Right cardiac atrium (tissue), 5 donors: ENCODE measurements at regions not wholly inside any gene's neighbourhood (a gene's known extent, or its start where the extent isn't known, plus 50 kb on each side); places are given as distances from the start of the nearest gene placed in this dataset.

Source experiments
- ATAC-seq, 2 donors: fragments of 200-7000 bp; cut with Tn5 transposase; one replicate each; pipeline versions ENCODE4 v1.8.0 to v1.9.1; 2020; ENCODE audit warnings: moderate library complexity in 2 of 2, mild to moderate bottlenecking in 1 of 2
- DNase-seq, 3 donors: peaks; one replicate each; pipeline ENCODE4 v3.0.0-alpha.2; 2020
- H3K27ac ChIP-seq: one replicate; pipeline ENCODE4 v1.5.1; 2013; ENCODE audit warnings: mild to moderate bottlenecking, low read length, control low read depth, moderate library complexity
- H3K27me3 ChIP-seq: one replicate; pipeline ENCODE4 v1.6.1; 2013; ENCODE audit not compliant: control insufficient read depth, insufficient read depth
- H3K4me1 ChIP-seq: one replicate; pipeline ENCODE4 v1.6.1; 2013; ENCODE audit warnings: low read length; ENCODE audit not compliant: control insufficient read depth, insufficient read depth
- H3K4me3 ChIP-seq: one replicate; pipeline ENCODE4 v1.5.1; 2013; ENCODE audit warnings: low read length, control low read depth
- H3K9me3 ChIP-seq: one replicate; pipeline ENCODE4 v1.6.1; 2013; ENCODE audit warnings: low read length; ENCODE audit not compliant: control insufficient read depth
- WGBS: extraction: QIAGEN DNeasy Blood & Tissue Kit; methylation state at CpG from one replicate; pipeline ENCODE4 v1.1.7; 2013; 5-methylcytosine and 5-hydroxymethylcytosine counted together
- intact Hi-C, 4 donors: fragments of 100-400 bp; cut with DNase I; formaldehyde crosslinking; loops; one replicate each; pipeline versions ENCODE4 v1.11.0 to v1.14.0; 2022 to 2023
- donor health status: healthy with polysubstance abuse.
- donor health status: DM: no; HTN: yes; CAD: no.
- donor health status: DM: no; HTN: no; CAD: no.
- donor health status: DM: no; HTN: yes; CAD: no; lungs with severe emphysema.
- donor health status: DM: yes; HTN: yes; CAD: no.

DNA sequence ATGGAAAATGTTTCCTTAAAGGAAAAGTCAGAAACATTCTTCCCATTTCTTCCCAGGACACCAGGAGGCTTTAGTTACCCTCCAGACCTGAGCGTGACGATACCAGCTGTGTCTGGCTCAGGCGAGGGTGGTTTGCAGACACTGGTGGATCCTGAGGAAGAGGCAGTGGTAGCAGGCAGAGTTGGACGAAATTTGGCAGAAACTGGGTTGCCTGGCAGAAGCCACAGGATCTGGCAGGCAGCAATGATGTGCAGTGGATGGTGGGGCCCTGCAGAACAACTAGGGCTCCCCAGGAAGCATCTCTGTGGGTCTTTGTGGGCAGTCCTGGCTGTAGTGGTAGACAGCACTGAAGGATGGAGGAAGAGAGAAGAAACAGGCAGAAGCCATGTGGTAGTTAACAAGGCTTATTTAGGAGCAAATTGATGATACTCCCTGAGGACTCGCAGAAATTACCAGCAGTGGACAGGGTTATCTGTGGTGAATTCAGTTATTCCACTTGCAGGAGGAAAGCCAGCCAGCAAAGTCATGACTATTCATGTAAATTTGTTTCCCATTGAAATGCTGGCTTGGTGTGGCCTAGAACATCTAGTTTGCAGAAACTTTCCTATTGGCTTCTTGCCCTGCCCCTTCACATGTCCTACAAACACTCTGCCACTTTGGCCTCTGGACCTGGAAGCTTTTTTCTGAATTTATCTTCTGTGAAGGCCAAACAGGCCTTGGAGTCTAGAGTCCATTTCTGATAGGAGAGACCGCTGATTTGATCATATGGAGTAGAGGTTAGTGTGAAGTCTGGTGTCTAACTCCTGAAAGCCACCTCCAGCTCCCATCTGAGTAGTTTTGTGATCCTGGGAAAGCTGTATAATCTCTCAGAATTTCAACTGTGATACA lies 212.0 kb downstream of the DMRT2 start:
- Histone ChIP-seq H3K9me3 (no peaks in the 10 kb centered on the region), H3K27ac (no peak overlapping the region), H3K4me3 (no peak overlapping the region), H3K27me3 (no peaks in the 10 kb centered on the region), H3K4me1 (no peaks in the 10 kb centered on the region)
- ATAC-seq (no peak), DNase-seq (no peak)
- WGBS = 75% methylated on average over 6 of the region's 6 CpGs
- intact Hi-C loops = no loop called here

DNA sequence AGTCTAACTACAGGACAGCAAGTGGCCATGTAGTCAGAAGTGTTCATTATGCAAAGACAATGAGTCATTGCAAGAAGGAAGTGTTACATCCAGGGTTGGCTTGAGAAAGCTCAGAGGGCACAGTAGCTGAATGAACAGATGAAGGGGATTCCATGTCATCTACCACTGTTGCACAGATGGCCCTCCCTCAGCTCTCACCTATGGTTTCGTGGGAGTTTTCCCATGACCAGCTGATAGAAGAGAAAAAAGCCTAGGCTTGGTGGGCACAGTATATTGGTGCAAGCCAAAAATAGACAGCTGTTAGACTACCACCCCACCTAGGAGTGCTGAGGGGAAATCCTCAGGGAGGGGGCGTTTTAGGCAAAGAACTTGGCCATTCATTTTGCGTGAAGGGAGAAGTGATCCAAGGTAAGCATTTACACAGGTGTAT lies 217.0 kb downstream of the DMRT2 start:
- no peak for ATAC-seq
- no peaks in the 10 kb centered on the region for H3K9me3 ChIP-seq
- peaks cover 1% of the 10 kb centered on the region for H3K4me1 ChIP-seq
- no peak overlapping the region for H3K4me3 ChIP-seq
- H3K27ac ChIP-seq = no peak overlapping the region
- intact Hi-C loops = no loop called here
- H3K27me3 ChIP-seq = no peaks in the 10 kb centered on the region
- WGBS = 60% methylated on average over 3 of the region's 3 CpGs
- DNase-seq = no peak

DNA sequence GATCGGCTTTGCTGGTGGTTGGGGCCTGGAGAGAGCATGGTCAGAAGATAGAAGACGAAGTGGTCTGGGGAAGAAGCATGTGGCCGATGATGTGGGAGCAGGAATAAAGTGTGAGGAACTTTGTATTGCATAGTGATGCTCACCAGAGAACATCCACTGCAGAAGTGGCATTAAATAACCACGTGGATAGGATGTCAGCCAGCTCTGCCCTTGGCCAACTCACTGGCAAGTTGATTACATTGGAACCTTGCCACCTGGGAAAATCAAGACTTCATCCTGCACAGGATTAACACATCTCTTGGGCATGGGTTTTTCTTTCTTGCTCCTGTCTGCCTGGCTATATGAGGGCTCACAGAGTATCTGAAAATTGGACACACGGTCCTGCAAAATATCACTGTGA lies 217.4 kb downstream of the DMRT2 start:
- H3K4me3 ChIP-seq = no peak overlapping the region
- intact Hi-C loops = no loop called here
- no peak overlapping the region for H3K27ac ChIP-seq
- ATAC-seq = peak in 1 of 2 donors; percentile 26
- 80% methylated on average over 5 of the region's 5 CpGs for WGBS
- no peaks in the 10 kb centered on the region for H3K9me3 ChIP-seq
- H3K27me3 ChIP-seq = no peaks in the 10 kb centered on the region
- H3K4me1 ChIP-seq = peaks cover 1% of the 10 kb centered on the region
- no peak for DNase-seq

DNA sequence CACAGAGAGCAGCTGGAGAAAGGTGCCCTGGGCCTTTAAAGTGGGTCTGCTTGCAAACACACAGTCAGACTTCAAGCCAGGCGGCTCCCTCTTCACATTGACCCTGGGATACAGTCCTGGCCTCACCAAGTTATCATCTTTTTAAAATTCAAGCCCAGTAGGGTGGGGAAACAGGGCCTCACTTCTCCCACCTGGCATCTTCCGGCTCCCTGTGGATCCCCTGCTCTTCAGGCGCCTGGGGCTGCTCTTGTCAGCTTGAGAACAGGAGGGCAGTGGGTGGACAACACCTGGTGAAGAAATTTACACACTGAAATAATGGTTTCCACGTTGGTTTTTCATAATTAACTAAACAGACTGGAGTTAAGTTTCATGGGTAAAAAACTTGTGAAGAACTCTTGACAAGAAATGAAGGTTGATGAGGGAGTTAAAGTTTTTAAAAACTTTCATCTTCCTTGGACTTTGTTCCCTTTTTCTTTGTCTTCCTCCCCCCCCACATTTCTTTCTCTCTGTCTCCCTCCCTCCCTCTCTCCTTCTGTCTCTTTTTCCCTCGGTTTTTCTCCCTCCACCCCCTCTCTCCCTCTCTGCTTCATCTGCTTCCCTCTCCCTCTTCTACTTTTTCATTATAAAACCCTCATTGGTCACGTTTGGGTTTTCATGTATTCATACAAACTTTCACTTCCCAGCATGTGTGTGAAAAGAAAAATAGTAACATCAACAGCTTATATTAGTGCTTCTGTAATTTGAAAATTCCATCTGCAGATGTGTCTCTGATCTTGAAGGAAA lies 219.6 kb downstream of the DMRT2 start:
- Histone ChIP-seq H3K4me3 (no peak overlapping the region), H3K27me3 (no peaks in the 10 kb centered on the region), H3K9me3 (no peaks in the 10 kb centered on the region), H3K4me1 (peaks cover 1% of the 10 kb centered on the region), H3K27ac (no peak overlapping the region)
- intact Hi-C loops = no loop called here
- DNase-seq (no peak), ATAC-seq (no peak)
- WGBS = 40% methylated on average over 6 of the region's 6 CpGs

DNA sequence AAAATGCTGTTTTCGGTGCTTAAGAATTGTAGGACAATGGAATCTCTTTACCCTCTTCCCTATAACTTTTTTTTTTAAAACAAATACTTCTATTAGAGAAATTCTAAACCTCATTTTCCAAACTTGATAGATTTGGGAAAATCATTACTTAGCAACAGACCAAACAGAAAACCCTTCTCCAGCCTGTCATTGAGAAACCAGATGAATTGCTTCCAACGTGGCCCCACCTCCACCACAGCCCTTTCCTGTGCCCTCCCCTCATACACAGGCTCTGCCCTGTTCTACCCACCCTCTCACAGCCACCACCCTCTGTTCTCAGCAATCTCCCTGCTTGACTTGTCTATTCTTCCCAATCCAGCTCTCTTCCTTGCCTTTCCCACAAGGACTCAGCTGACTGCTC lies 221.2 kb downstream of the DMRT2 start:
- Histone ChIP-seq H3K27me3 (no peaks in the 10 kb centered on the region), H3K9me3 (no peaks in the 10 kb centered on the region), H3K27ac (no peak overlapping the region), H3K4me3 (no peak overlapping the region), H3K4me1 (peaks cover 1% of the 10 kb centered on the region)
- no peak for ATAC-seq
- DNase-seq = no peak
- intact Hi-C loops = no loop called here
- 59% methylated on average over 2 of the region's 2 CpGs for WGBS

DNA sequence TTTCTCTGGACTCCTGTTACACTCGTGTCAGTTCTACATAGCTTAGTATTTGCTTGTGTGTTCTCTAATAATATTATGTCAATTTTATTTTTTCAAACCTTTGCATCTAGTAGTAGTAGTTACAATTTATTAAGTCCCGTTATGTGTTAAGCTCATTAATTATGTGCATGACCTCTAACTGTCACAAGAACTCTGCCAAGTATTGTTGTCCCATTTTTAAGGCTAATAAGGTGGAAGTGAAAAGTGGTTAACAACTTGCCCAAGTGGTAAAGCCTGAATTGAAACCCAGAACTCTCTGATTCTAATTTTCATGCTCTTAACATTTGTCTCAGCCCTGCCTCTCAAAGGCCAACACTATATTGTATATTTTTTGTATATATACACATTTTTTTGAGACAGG lies 221.6 kb downstream of the DMRT2 start:
- intact Hi-C loops = no loop called here
- ATAC-seq = no peak
- no peak for DNase-seq
- Histone ChIP-seq H3K9me3 (no peaks in the 10 kb centered on the region), H3K4me3 (no peak overlapping the region), H3K27me3 (no peaks in the 10 kb centered on the region), H3K27ac (no peak overlapping the region), H3K4me1 (peaks cover 1% of the 10 kb centered on the region)
- 67% methylated on average over 2 of the region's 2 CpGs for whole genome bisulfite sequencing

DNA sequence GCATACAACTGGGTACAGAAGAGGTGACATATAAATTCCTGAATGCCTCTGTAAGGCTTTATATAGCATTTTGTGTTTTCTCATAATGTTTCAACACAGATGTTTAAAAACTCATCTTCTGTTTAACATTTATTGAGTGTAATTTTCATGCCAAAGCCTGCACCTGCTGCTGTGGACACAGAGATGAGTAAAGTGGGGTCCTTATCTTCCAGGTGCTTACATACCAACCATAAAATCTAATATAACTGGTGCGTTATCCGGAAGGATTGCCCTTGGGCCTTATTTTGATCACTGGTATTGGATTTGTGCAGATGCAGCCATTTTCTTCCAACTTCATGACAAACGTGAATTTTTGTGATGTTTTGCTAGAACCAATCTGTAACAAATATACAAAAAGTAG lies 222.3 kb downstream of the DMRT2 start:
- Histone ChIP-seq H3K9me3 (no peaks in the 10 kb centered on the region), H3K27me3 (no peaks in the 10 kb centered on the region), H3K4me3 (no peak overlapping the region), H3K4me1 (no peaks in the 10 kb centered on the region), H3K27ac (no peak overlapping the region)
- DNase-seq (no peak), ATAC-seq (no peak)
- intact Hi-C loops = no loop called here
- 82% methylated on average over 3 of the region's 3 CpGs for WGBS

DNA sequence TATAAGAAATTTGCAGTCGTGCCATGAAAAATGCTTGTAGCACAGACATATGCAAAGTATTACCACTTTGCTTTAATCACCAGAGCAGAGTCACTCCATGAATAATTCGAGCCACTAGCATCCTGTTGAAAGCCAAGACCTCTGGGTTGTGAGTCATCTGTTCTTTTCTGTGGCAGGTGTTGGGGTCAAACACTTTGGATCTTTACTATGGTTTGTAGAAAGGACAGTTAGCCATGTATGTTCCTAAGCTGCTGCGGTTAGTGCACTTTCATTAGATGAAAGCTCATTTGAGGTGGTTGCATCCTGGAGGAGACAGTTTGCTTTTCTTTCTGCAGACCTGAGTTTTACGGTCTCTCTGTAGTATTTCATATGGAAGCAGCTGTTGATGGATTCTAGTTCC lies 223.7 kb downstream of the DMRT2 start:
- Histone ChIP-seq H3K9me3 (no peaks in the 10 kb centered on the region), H3K4me1 (no peaks in the 10 kb centered on the region), H3K27ac (no peak overlapping the region), H3K27me3 (no peaks in the 10 kb centered on the region), H3K4me3 (no peak overlapping the region)
- WGBS = 68% methylated on average over 4 of the region's 4 CpGs
- DNase-seq = no peak
- intact Hi-C loops = no loop called here
- no peak for ATAC-seq

DNA sequence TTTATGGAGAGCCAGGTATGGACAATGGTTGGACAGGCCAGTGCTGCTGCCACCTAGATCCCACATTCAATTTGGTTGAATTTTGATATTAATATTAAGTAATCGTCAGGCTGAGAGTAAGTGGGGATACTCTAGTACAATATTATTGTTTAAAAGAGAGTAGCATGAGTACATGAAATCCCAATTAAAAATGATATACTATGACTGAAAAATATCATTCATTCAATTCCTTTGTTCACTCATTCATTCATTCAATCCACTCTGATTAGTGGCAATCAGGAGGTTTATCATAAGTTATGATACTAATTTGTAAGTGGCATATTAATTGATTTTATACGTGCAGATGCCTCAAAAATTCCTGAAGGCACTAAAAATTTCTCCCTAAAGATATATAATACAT lies 224.2 kb downstream of the DMRT2 start:
- Histone ChIP-seq H3K27ac (no peak overlapping the region), H3K27me3 (no peaks in the 10 kb centered on the region), H3K4me1 (no peaks in the 10 kb centered on the region), H3K4me3 (no peak overlapping the region), H3K9me3 (no peaks in the 10 kb centered on the region)
- ATAC-seq (no peak), DNase-seq (no peak)
- intact Hi-C loops = no loop called here
- WGBS = 79% methylated on average over 2 of the region's 2 CpGs

DNA sequence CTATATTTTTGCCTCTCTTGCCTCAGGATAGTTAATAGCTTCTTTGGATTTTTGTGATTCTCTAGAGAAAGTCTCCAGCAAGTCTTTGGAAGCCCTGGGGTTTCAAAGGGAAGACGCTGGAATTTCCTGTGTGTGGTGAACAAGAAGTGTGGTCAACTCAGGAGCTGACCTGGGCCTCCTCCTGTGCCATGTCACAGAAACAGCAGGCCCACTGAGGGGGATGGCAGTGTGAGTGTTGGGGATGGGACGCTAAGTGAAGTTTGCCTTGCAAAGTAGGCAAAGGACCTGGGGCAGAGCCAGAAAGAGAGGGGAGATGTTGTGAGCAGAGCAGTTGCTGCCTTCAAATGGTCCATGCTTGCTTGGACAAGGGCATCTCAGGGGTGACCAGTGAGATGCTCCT lies 226.3 kb downstream of the DMRT2 start:
- Histone ChIP-seq H3K4me1 (no peaks in the 10 kb centered on the region), H3K27me3 (no peaks in the 10 kb centered on the region), H3K27ac (no peak overlapping the region), H3K4me3 (no peak overlapping the region), H3K9me3 (no peaks in the 10 kb centered on the region)
- ATAC-seq (no peak), DNase-seq (no peak)
- intact Hi-C loops = no loop called here
- WGBS = 31% methylated on average over 2 of the region's 2 CpGs

DNA sequence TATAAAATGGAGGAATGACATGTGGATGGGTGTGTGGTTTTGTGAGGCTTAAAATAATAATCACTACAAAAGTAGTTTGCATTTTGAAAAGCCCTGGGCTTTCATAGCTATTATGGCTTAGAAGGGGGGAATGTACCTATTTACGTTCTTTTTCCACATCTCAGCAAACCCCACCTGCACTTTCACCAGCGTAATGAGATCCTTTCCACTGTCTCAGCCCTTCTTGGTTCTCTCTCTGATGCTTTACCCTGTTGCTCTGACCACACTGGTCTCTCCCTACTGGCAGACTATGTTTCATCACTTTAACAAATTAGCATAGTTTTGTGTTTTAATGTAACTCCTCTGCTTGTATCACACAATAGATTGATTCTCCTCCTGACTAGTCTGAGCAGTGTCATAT lies 234.6 kb downstream of the DMRT2 start:
- intact Hi-C loops = no loop called here
- whole genome bisulfite sequencing = 78% methylated on average over 2 of the region's 2 CpGs
- Histone ChIP-seq H3K27me3 (no peaks in the 10 kb centered on the region), H3K4me3 (no peak overlapping the region), H3K9me3 (no peaks in the 10 kb centered on the region), H3K27ac (no peak overlapping the region), H3K4me1 (no peaks in the 10 kb centered on the region)
- DNase-seq (no peak), ATAC-seq (no peak)
